Endothelial cell (in vitro differentiated cells): ENCODE measurements at regions not wholly inside any gene's neighbourhood (a gene's known extent, or its start where the extent isn't known, plus 50 kb on each side); places are given as distances from the start of the nearest gene placed in this dataset.

ENCODE experiments used
- DNase-seq: peaks from one replicate; pipeline ENCODE4 v3.0.0; 2021; ENCODE audit warnings: low spot score
- H3K27ac Mint-ChIP-seq: one replicate; pipeline ENCODE4 v1.8.0; 2021; ENCODE audit warnings: mixed read lengths, inconsistent platforms; ENCODE audit not compliant: unreplicated experiment
- H3K27me3 Mint-ChIP-seq: one replicate; pipeline ENCODE4 v1.8.0; 2021; ENCODE audit warnings: mild to moderate bottlenecking, moderate library complexity, mixed read lengths, inconsistent platforms; ENCODE audit not compliant: unreplicated experiment
- H3K36me3 Mint-ChIP-seq: one replicate; pipeline ENCODE4 v1.8.0; 2021; ENCODE audit warnings: mild to moderate bottlenecking, low read depth, mixed read lengths, inconsistent platforms; ENCODE audit not compliant: unreplicated experiment
- H3K4me1 Mint-ChIP-seq: one replicate; pipeline ENCODE4 v1.8.0; 2021; ENCODE audit warnings: mild to moderate bottlenecking, mixed read lengths, inconsistent platforms; ENCODE audit not compliant: unreplicated experiment
- H3K4me3 Mint-ChIP-seq: one replicate; pipeline ENCODE4 v1.8.0; 2021; ENCODE audit warnings: mild to moderate bottlenecking, mixed read lengths, inconsistent platforms; ENCODE audit not compliant: unreplicated experiment
- H3K9me3 Mint-ChIP-seq: one replicate; pipeline ENCODE4 v1.8.0; 2021; ENCODE audit warnings: mixed read lengths, inconsistent platforms; ENCODE audit not compliant: unreplicated experiment
- CTCF ChIP-seq: fragments of 200-600 bp; sonication (generic); IDR thresholded peaks from one replicate; pipeline ENCODE4 v1.5.0; 2021; ENCODE audit warnings: antibody characterized with exemption; ENCODE audit not compliant: unreplicated experiment

GRCh38 chr9:117882171-117882570, 178.0 kb downstream of the TLR4 start:
- no peaks in the 10 kb centered on the region for H3K36me3 Mint-ChIP-seq
- no peaks in the 10 kb centered on the region for H3K4me1 Mint-ChIP-seq
- no peak overlapping the region for H3K27ac Mint-ChIP-seq
- H3K27me3 Mint-ChIP-seq, result no peaks in the 10 kb centered on the region
- no peak overlapping the region for H3K4me3 Mint-ChIP-seq
- H3K9me3 Mint-ChIP-seq, result no peaks in the 10 kb centered on the region
- TF ChIP-seq CTCF, result no peak
- no peak for DNase-seq

GRCh38 chr9:117886616-117887015, 182.4 kb downstream of the TLR4 start:
- no peak overlapping the region for H3K27ac Mint-ChIP-seq
- H3K9me3 Mint-ChIP-seq, result no peaks in the 10 kb centered on the region
- no peaks in the 10 kb centered on the region for H3K27me3 Mint-ChIP-seq
- H3K36me3 Mint-ChIP-seq, result no peaks in the 10 kb centered on the region
- H3K4me1 Mint-ChIP-seq, result no peaks in the 10 kb centered on the region
- no peak for TF ChIP-seq CTCF
- no peak overlapping the region for H3K4me3 Mint-ChIP-seq
- DNase-seq, result no peak

- Mint-ChIP-seq H3K36me3 (no peaks in the 10 kb centered on the region), H3K4me1 (no peaks in the 10 kb centered on the region), H3K27me3 (peaks cover under 1% of the 10 kb centered on the region), H3K9me3 (no peaks in the 10 kb centered on the region), H3K4me3 (no peak overlapping the region), H3K27ac (no peak overlapping the region)
- DNase-seq, result no peak
- no peak for TF ChIP-seq CTCF
Measured at GRCh38 chr9:117887383-117887782, 183.2 kb downstream of the TLR4 start.

GRCh38 chr9:117887941-117888340, 183.7 kb downstream of the TLR4 start:
- no peak overlapping the region for H3K4me3 Mint-ChIP-seq
- H3K27ac Mint-ChIP-seq, result no peak overlapping the region
- no peak for TF ChIP-seq CTCF
- H3K4me1 Mint-ChIP-seq, result no peaks in the 10 kb centered on the region
- no peaks in the 10 kb centered on the region for H3K9me3 Mint-ChIP-seq
- peaks cover 2% of the 10 kb centered on the region for H3K27me3 Mint-ChIP-seq
- no peaks in the 10 kb centered on the region for H3K36me3 Mint-ChIP-seq
- no peak for DNase-seq

- no peak overlapping the region for H3K27ac Mint-ChIP-seq
- peaks cover 2% of the 10 kb centered on the region for H3K27me3 Mint-ChIP-seq
- H3K4me1 Mint-ChIP-seq, result no peaks in the 10 kb centered on the region
- no peaks in the 10 kb centered on the region for H3K9me3 Mint-ChIP-seq
- no peak overlapping the region for H3K4me3 Mint-ChIP-seq
- DNase-seq, result no peak
- TF ChIP-seq CTCF, result no peak
- H3K36me3 Mint-ChIP-seq, result no peaks in the 10 kb centered on the region
Measured at GRCh38 chr9:117903453-117903852, 199.2 kb downstream of the TLR4 start.
